ENCODE measurements at regions not wholly inside any gene's neighbourhood (a gene's known extent, or its start where the extent isn't known, plus 50 kb on each side); places are given as distances from the start of the nearest gene placed in this dataset.

GRCh38 chr1:83781667-83782066, 217.3 kb downstream of the TTLL7 start:
- no peak overlapping the region for H3K4me3 ChIP-seq (ENCODE audit: low read length)
- DNase-seq = no peak
- no peaks in the 10 kb centered on the region for H3K27me3 ChIP-seq (ENCODE audit: low read length)

GRCh38 chr1:83779565-83779964, 219.4 kb downstream of the TTLL7 start:
- Histone ChIP-seq H3K9me3 (ENCODE audit: low read length) (no peaks in the 10 kb centered on the region), H3K9ac (ENCODE audit: low read length) (no peak overlapping the region), H3K27me3 (ENCODE audit: low read length) (no peaks in the 10 kb centered on the region), H4K20me1 (ENCODE audit: insufficient read depth, low read depth, low read length) (no peaks in the 10 kb centered on the region), H3K4me1 (ENCODE audit: low read length) (0 out of 2 replicates have a peak, but pooled peaks cover 9% of the 10 kb centered on the region), H3K9me2 (replicated peaks; ENCODE audit: insufficient read depth, low read length) (no peaks in the 10 kb centered on the region), H3K36me3 (ENCODE audit: insufficient read depth, low read length) (no peaks in the 10 kb centered on the region), H3K79me2 (ENCODE audit: low read length) (no peaks in the 10 kb centered on the region), H3K4me3 (ENCODE audit: low read length) (no peak overlapping the region), H3K27ac (ENCODE audit: low read length) (no peak overlapping the region), H2AFZ (ENCODE audit: low read length) (no peak overlapping the region), H3K4me2 (ENCODE audit: low read depth, low read length, poor library complexity, severe bottlenecking) (no peak overlapping the region)
- no peak for DNase-seq

More at GRCh38 chr1:83781667-83782066, 217.3 kb downstream of the TTLL7 start:
- H3K36me3 ChIP-seq (ENCODE audit: insufficient read depth, low read length) = no peaks in the 10 kb centered on the region
- H3K4me2 ChIP-seq (ENCODE audit: low read depth, low read length, poor library complexity, severe bottlenecking) = no peak overlapping the region
- no peaks in the 10 kb centered on the region for H3K79me2 ChIP-seq (ENCODE audit: low read length)
- no peak overlapping the region for H2AFZ ChIP-seq (ENCODE audit: low read length)
- no peak overlapping the region for H3K9ac ChIP-seq (ENCODE audit: low read length)
- 0 out of 2 replicates have a peak, but pooled peaks cover 9% of the 10 kb centered on the region for H3K4me1 ChIP-seq (ENCODE audit: low read length)
- no peaks in the 10 kb centered on the region for H3K9me2 ChIP-seq (replicated peaks; ENCODE audit: insufficient read depth, low read length)
- no peaks in the 10 kb centered on the region for H3K9me3 ChIP-seq (ENCODE audit: low read length)
- H4K20me1 ChIP-seq (ENCODE audit: insufficient read depth, low read depth, low read length) = no peaks in the 10 kb centered on the region
- no peak overlapping the region for H3K27ac ChIP-seq (ENCODE audit: low read length)

GRCh38 chr1:83777758-83778101, 221.2 kb downstream of the TTLL7 start:
- Histone ChIP-seq H3K9ac (ENCODE audit: low read length) (no peak overlapping the region), H3K27me3 (ENCODE audit: low read length) (no peaks in the 10 kb centered on the region), H3K4me3 (ENCODE audit: low read length) (no peak overlapping the region), H3K9me2 (replicated peaks; ENCODE audit: insufficient read depth, low read length) (no peaks in the 10 kb centered on the region), H4K20me1 (ENCODE audit: insufficient read depth, low read depth, low read length) (no peaks in the 10 kb centered on the region), H3K36me3 (ENCODE audit: insufficient read depth, low read length) (no peaks in the 10 kb centered on the region), H3K4me2 (ENCODE audit: low read depth, low read length, poor library complexity, severe bottlenecking) (no peak overlapping the region), H2AFZ (ENCODE audit: low read length) (no peak overlapping the region), H3K4me1 (ENCODE audit: low read length) (0 out of 2 replicates have a peak, but pooled peaks cover 9% of the 10 kb centered on the region), H3K79me2 (ENCODE audit: low read length) (no peaks in the 10 kb centered on the region), H3K27ac (ENCODE audit: low read length) (no peak overlapping the region), H3K9me3 (ENCODE audit: low read length) (no peaks in the 10 kb centered on the region)
- DNase-seq = no peak

GRCh38 chr1:83776913-83777757, 221.8 kb downstream of the TTLL7 start:
- Histone ChIP-seq H3K27me3 (ENCODE audit: low read length) (no peaks in the 10 kb centered on the region), H3K27ac (ENCODE audit: low read length) (no peak overlapping the region), H4K20me1 (ENCODE audit: insufficient read depth, low read depth, low read length) (no peaks in the 10 kb centered on the region), H2AFZ (ENCODE audit: low read length) (no peak overlapping the region; the same call in 1 of the 2 replicates), H3K9me2 (replicated peaks; ENCODE audit: insufficient read depth, low read length) (no peaks in the 10 kb centered on the region), H3K9ac (ENCODE audit: low read length) (no peak overlapping the region), H3K9me3 (ENCODE audit: low read length) (no peaks in the 10 kb centered on the region), H3K79me2 (ENCODE audit: low read length) (no peaks in the 10 kb centered on the region), H3K4me3 (ENCODE audit: low read length) (no peak overlapping the region), H3K4me1 (ENCODE audit: low read length) (0 out of 2 replicates have a peak, but pooled peaks cover 9% of the 10 kb centered on the region), H3K4me2 (ENCODE audit: low read depth, low read length, poor library complexity, severe bottlenecking) (no peak overlapping the region), H3K36me3 (ENCODE audit: insufficient read depth, low read length) (no peaks in the 10 kb centered on the region)
- peak; percentile 40 for DNase-seq

GRCh38 chr1:83775977-83776603, 222.8 kb downstream of the TTLL7 start:
- no peaks in the 10 kb centered on the region for H4K20me1 ChIP-seq (ENCODE audit: insufficient read depth, low read depth, low read length)
- H3K4me3 ChIP-seq (ENCODE audit: low read length) = no peak overlapping the region
- no peak overlapping the region for H3K27ac ChIP-seq (ENCODE audit: low read length)
- H3K27me3 ChIP-seq (ENCODE audit: low read length) = no peaks in the 10 kb centered on the region
- H2AFZ ChIP-seq (ENCODE audit: low read length) = 0 out of 2 replicates have a peak overlapping the region, but pooled peaks have one; percentile 44
- 0 out of 2 replicates have a peak, but pooled peaks cover 9% of the 10 kb centered on the region for H3K4me1 ChIP-seq (ENCODE audit: low read length)
- H3K4me2 ChIP-seq (ENCODE audit: low read depth, low read length, poor library complexity, severe bottlenecking) = no peak overlapping the region
- H3K79me2 ChIP-seq (ENCODE audit: low read length) = no peaks in the 10 kb centered on the region
- H3K9me3 ChIP-seq (ENCODE audit: low read length) = no peaks in the 10 kb centered on the region
- H3K36me3 ChIP-seq (ENCODE audit: insufficient read depth, low read length) = no peaks in the 10 kb centered on the region
- H3K9me2 ChIP-seq (replicated peaks; ENCODE audit: insufficient read depth, low read length) = no peaks in the 10 kb centered on the region
- H3K9ac ChIP-seq (ENCODE audit: low read length) = no peak overlapping the region
- DNase-seq = no peak

GRCh38 chr1:83773059-83773458, 225.9 kb downstream of the TTLL7 start:
- Histone ChIP-seq H4K20me1 (ENCODE audit: insufficient read depth, low read depth, low read length) (no peaks in the 10 kb centered on the region), H2AFZ (ENCODE audit: low read length) (no peak overlapping the region), H3K36me3 (ENCODE audit: insufficient read depth, low read length) (no peaks in the 10 kb centered on the region), H3K4me1 (ENCODE audit: low read length) (peaks cover 19% of the 10 kb centered on the region), H3K9me2 (replicated peaks; ENCODE audit: insufficient read depth, low read length) (no peaks in the 10 kb centered on the region), H3K27me3 (ENCODE audit: low read length) (no peaks in the 10 kb centered on the region), H3K9ac (ENCODE audit: low read length) (no peak overlapping the region), H3K4me2 (ENCODE audit: low read depth, low read length, poor library complexity, severe bottlenecking) (no peak overlapping the region), H3K9me3 (ENCODE audit: low read length) (no peaks in the 10 kb centered on the region), H3K4me3 (ENCODE audit: low read length) (no peak overlapping the region), H3K79me2 (ENCODE audit: low read length) (no peaks in the 10 kb centered on the region), H3K27ac (ENCODE audit: low read length) (no peak overlapping the region)
- no peak for DNase-seq

GRCh38 chr1:83770319-83770661, 228.6 kb downstream of the TTLL7 start:
- Histone ChIP-seq H4K20me1 (ENCODE audit: insufficient read depth, low read depth, low read length) (no peaks in the 10 kb centered on the region), H3K36me3 (ENCODE audit: insufficient read depth, low read length) (no peaks in the 10 kb centered on the region), H3K4me1 (ENCODE audit: low read length) (peaks cover 33% of the 10 kb centered on the region), H3K9me2 (replicated peaks; ENCODE audit: insufficient read depth, low read length) (no peaks in the 10 kb centered on the region), H3K79me2 (ENCODE audit: low read length) (no peaks in the 10 kb centered on the region), H3K27ac (ENCODE audit: low read length) (no peak overlapping the region), H3K4me2 (ENCODE audit: low read depth, low read length, poor library complexity, severe bottlenecking) (peak overlapping the region; percentile 27), H3K27me3 (ENCODE audit: low read length) (no peaks in the 10 kb centered on the region), H3K4me3 (ENCODE audit: low read length) (no peak overlapping the region), H3K9me3 (ENCODE audit: low read length) (no peaks in the 10 kb centered on the region), H2AFZ (ENCODE audit: low read length) (peak overlapping the region; percentile 60), H3K9ac (ENCODE audit: low read length) (no peak overlapping the region)
- DNase-seq = no peak

- Histone ChIP-seq H3K36me3 (ENCODE audit: insufficient read depth, low read length) (no peaks in the 10 kb centered on the region), H3K9ac (ENCODE audit: low read length) (no peak overlapping the region), H3K79me2 (ENCODE audit: low read length) (no peaks in the 10 kb centered on the region), H3K27ac (ENCODE audit: low read length) (no peak overlapping the region), H3K27me3 (ENCODE audit: low read length) (no peaks in the 10 kb centered on the region), H3K4me1 (ENCODE audit: low read length) (peaks cover 38% of the 10 kb centered on the region), H2AFZ (ENCODE audit: low read length) (peak overlapping the region; percentile 60; the same call in 1 of the 2 replicates), H3K9me3 (ENCODE audit: low read length) (no peaks in the 10 kb centered on the region), H3K4me3 (ENCODE audit: low read length) (peak overlapping the region; percentile 8; the same call in 1 of the 2 replicates), H3K4me2 (ENCODE audit: low read depth, low read length, poor library complexity, severe bottlenecking) (peak overlapping the region; percentile 27), H3K9me2 (replicated peaks; ENCODE audit: insufficient read depth, low read length) (no peaks in the 10 kb centered on the region), H4K20me1 (ENCODE audit: insufficient read depth, low read depth, low read length) (no peaks in the 10 kb centered on the region)
- DNase-seq = peak; percentile 52
These were observed 229.2 kb downstream of the TTLL7 start for GRCh38 chr1:83769594-83770318.
